Esophagus squamous epithelium (tissue), 5 donors: ENCODE measurements at regions not wholly inside any gene's neighbourhood (a gene's known extent, or its start where the extent isn't known, plus 50 kb on each side); places are given as distances from the start of the nearest gene placed in this dataset.

Experiments
- DNase-seq: peaks from one replicate; lab custom pipeline; 2025; lab: John Stamatoyannopoulos, UW
- H3K27ac ChIP-seq, 4 donors: fragments of 200-600 bp; sonication (generic); one replicate each; pipeline ENCODE4 v1.5.1; 2016 to 2019; ENCODE audit warnings: mild to moderate bottlenecking in 1 of 4
- H3K27me3 ChIP-seq, 4 donors: fragments of 200-600 bp; sonication (generic); 1 replicate in 3 of 4; 2 replicates in 1 of 4; pipeline versions ENCODE4 v1.5.1 to v1.6.0; 2017 to 2021; ENCODE audit warnings: antibody characterized with exemption in 1 of 4
- H3K36me3 ChIP-seq, 3 donors: fragments of 200-600 bp; sonication (generic); one replicate each; pipeline ENCODE4 v1.5.1; 2016 to 2019
- H3K4me1 ChIP-seq, 3 donors: fragments of 200-600 bp; sonication (generic); one replicate each; pipeline ENCODE4 v1.5.1; 2017 to 2019
- H3K4me3 ChIP-seq, 4 donors: fragments of 200-600 bp; sonication (generic); 1 replicate in 3 of 4; 2 replicates in 1 of 4; pipeline ENCODE4 v1.5.1; 2016 to 2019; ENCODE audit warnings: mild to moderate bottlenecking in 2 of 4, moderate library complexity in 1 of 4
- H3K9me3 ChIP-seq, 3 donors: fragments of 200-600 bp; sonication (generic); one replicate each; pipeline ENCODE4 v1.5.1; 2016 to 2019
- POLR2A ChIP-seq, 4 donors: fragments of 450-650 bp; IDR thresholded peaks; one replicate each; pipeline ENCODE4 v1.6.1; 2017; ENCODE audit warnings: antibody characterized with exemption in 4 of 4, mild to moderate bottlenecking in 4 of 4, moderate library complexity in 3 of 4
- WGBS, 2 donors: methylation state at CpG; one replicate each; pipeline ENCODE4 v1.1.5; 2018; 5-methylcytosine and 5-hydroxymethylcytosine counted together
- intact Hi-C: fragments of 100-400 bp; cut with DNase I; formaldehyde crosslinking; loops from one replicate; pipeline ENCODE4 v1.15.0; 2022
- TF ChIP-seq, protein P1 (sequence below), 6 experiments: fragments of 450-650 bp in 4 of 6; fragments of 200-600 bp in 2 of 6; sonication (generic) in 2 of 6; IDR thresholded peaks; one replicate each; pipeline ENCODE4 v1.5.1; 2016 to 2019; ENCODE audit warnings: antibody characterized with exemption in 6 of 6, mild to moderate bottlenecking in 4 of 6, moderate library complexity in 4 of 6
- donor health status: DM: yes; HTN: yes; CAD: no.

DNA sequence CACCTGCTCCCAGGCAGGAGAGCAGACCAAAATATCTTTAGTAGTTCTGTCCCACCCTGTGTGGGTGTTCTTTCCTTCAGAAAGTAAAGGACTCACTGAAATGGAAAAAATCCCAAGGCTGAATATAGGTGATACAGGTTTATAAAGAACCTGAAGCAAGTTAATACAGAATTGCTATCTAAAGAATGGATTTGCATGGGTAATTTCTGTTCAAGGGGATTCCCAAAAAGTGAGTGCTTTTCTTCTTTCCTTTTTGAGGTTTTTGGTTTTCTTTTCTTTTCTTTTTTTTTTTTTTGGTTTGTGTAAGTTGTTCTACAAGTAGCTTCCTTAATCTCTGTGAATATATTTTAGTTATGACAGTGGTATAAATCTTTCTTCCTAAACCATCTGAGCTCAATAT is 560.7 kb upstream of the BOD1L1 start:
- Histone ChIP-seq H3K4me3 (no peak overlapping the region), H3K27ac (no peak overlapping the region), H3K27me3 (no peaks in the 10 kb centered on the region), H3K4me1 (no peaks in the 10 kb centered on the region), H3K9me3 (no peaks in the 10 kb centered on the region), H3K36me3 (no peaks in the 10 kb centered on the region)
- intact Hi-C loops: no loop called here
- TF ChIP-seq, protein P1, sequence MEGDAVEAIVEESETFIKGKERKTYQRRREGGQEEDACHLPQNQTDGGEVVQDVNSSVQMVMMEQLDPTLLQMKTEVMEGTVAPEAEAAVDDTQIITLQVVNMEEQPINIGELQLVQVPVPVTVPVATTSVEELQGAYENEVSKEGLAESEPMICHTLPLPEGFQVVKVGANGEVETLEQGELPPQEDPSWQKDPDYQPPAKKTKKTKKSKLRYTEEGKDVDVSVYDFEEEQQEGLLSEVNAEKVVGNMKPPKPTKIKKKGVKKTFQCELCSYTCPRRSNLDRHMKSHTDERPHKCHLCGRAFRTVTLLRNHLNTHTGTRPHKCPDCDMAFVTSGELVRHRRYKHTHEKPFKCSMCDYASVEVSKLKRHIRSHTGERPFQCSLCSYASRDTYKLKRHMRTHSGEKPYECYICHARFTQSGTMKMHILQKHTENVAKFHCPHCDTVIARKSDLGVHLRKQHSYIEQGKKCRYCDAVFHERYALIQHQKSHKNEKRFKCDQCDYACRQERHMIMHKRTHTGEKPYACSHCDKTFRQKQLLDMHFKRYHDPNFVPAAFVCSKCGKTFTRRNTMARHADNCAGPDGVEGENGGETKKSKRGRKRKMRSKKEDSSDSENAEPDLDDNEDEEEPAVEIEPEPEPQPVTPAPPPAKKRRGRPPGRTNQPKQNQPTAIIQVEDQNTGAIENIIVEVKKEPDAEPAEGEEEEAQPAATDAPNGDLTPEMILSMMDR (IDR thresholded peaks at IDR 0.05): no peak
- no peak for TF ChIP-seq POLR2A (IDR thresholded peaks at IDR 0.05)
- no peak for DNase-seq

DNA sequence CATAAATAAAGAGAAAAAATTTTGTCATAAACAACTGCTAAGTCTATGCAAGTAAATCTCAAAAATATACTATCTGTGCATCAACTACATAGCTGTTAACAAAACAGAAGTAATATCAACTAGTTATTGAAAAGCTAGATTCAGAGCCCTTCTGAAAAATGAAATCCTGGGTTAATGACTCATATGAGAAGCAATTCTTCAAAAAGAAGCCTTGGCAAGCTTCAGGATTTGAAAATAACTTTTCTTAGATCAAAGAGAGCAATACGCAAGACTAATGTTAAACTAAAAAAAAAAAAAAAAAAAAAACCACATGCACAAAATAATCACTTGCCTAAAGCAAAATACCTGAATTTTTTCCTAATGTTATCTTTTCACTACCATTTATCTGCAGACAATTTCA is 566.1 kb upstream of the BOD1L1 start:
- TF ChIP-seq POLR2A (IDR thresholded peaks at IDR 0.05): no peak
- TF ChIP-seq, protein P1 (IDR thresholded peaks at IDR 0.05): no peak
- intact Hi-C loops: no loop called here
- H3K27ac ChIP-seq: no peak overlapping the region
- no peak overlapping the region for H3K4me3 ChIP-seq
- H3K27me3 ChIP-seq: no peaks in the 10 kb centered on the region
- no peaks in the 10 kb centered on the region for H3K4me1 ChIP-seq
- WGBS, 2 donors: 31 to 42% methylated on average over 1 of the region's 1 CpG
- DNase-seq: no peak
- no peaks in the 10 kb centered on the region for H3K36me3 ChIP-seq
- H3K9me3 ChIP-seq: no peaks in the 10 kb centered on the region

DNA sequence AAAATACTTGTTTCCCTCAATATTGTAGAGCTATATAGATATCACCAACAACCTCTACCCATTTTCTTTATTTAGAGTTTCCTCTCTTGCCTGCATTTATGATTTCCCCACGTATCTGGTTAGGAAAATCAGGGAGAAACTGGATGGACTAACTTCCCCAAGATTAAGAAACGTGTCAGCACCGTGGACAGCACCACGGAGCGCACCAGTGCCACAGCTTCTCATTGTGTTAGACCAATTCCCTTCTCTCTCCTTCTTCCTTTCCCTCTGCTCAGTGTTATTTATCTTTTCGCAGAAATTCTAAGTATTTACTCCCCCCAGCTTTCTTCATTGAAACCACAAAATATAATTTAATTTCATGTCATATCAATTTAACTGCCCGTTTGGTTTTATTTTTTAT is 568.6 kb upstream of the BOD1L1 start:
- Histone ChIP-seq H3K27ac (no peak overlapping the region), H3K4me3 (no peak overlapping the region), H3K4me1 (no peaks in the 10 kb centered on the region), H3K27me3 (no peaks in the 10 kb centered on the region), H3K36me3 (no peaks in the 10 kb centered on the region), H3K9me3 (no peaks in the 10 kb centered on the region)
- DNase-seq: no peak
- no peak for TF ChIP-seq POLR2A (IDR thresholded peaks at IDR 0.05)
- TF ChIP-seq, protein P1 (IDR thresholded peaks at IDR 0.05): no peak
- intact Hi-C loops: no loop called here
- WGBS, 2 donors: 9 to 14% methylated on average over 7 of the region's 7 CpGs

DNA sequence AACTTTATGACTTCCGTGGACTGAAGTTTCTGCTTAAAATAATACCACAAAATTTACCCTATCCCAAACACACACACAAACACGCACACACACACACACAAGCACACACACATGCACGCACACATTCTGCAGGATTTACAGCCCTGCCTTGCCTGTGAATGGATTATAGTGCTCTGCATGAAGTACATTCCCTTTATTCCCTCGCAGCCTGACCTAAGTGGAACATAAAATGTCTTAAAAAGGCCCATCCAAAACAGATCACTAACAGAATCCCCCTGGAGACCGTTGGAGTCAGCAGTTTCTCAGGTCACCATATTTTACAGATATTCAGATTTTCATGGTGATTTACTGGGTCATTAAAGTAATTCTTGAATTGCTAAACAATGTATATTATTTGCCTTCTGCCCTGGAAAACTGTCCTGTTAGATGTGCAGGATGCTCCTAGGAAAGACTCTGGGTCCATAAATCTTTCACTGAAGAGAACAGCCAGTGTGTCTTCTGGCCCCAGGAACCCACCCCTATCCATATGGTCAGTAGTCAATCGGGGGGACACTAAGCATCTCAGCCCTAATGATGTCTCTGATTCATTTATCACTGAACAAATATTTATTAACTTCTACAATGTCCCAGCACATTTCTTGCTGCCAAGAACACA is 587.7 kb upstream of the BOD1L1 start:
- no peak for DNase-seq
- Histone ChIP-seq H3K9me3 (no peaks in the 10 kb centered on the region), H3K27me3 (no peaks in the 10 kb centered on the region), H3K36me3 (no peaks in the 10 kb centered on the region), H3K4me1 (peaks cover 0 to 5% (median 0%) of the 10 kb centered on the region in 3 donors), H3K4me3 (no peak overlapping the region), H3K27ac (no peak overlapping the region)
- intact Hi-C loops: no loop called here
- no peak for TF ChIP-seq POLR2A (IDR thresholded peaks at IDR 0.05)
- TF ChIP-seq, protein P1 (IDR thresholded peaks at IDR 0.05): no peak
- WGBS, 2 donors: 64 to 84% methylated on average over 6 of the region's 6 CpGs

DNA sequence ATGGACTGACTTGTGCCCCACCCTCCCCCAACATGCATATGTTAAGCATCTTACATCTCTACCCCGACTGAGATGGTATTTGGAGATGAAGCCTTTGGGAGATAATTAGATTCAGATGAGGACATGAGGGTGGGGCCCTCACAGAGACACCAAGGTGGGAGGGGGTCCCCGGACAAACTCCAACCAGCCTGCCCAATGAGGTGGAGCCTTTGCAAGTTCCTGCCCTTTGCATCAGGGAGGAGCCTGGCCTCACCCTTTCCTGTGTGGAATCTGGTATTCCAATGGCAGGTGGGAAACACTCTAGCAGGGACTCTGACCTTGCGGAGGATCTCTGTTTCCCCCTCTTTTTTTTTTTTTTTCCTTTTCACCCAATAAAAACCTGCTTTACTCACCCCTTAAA is 589.9 kb upstream of the BOD1L1 start:
- TF ChIP-seq POLR2A (IDR thresholded peaks at IDR 0.05): no peak
- TF ChIP-seq, protein P1 (IDR thresholded peaks at IDR 0.05): no peak
- H3K4me3 ChIP-seq: no peak overlapping the region
- peaks cover 0 to 5% (median 0%) of the 10 kb centered on the region in 3 donors for H3K4me1 ChIP-seq
- H3K27me3 ChIP-seq: no peaks in the 10 kb centered on the region
- H3K27ac ChIP-seq: no peak overlapping the region
- intact Hi-C loops: no loop called here
- no peaks in the 10 kb centered on the region for H3K9me3 ChIP-seq
- H3K36me3 ChIP-seq: no peaks in the 10 kb centered on the region
- no peak for DNase-seq
- WGBS, 2 donors: 68 to 89% methylated on average over 3 of the region's 3 CpGs
